Kidney tubule cell (primary cell): ENCODE measurements at regions not wholly inside any gene's neighbourhood (a gene's known extent, or its start where the extent isn't known, plus 50 kb on each side); places are given as distances from the start of the nearest gene placed in this dataset.

ENCODE experiments used
- DNase-seq: peaks from one replicate; pipeline ENCODE4 v3.0.0-alpha.2; 2018; ENCODE audit warnings: low spot score

DNA sequence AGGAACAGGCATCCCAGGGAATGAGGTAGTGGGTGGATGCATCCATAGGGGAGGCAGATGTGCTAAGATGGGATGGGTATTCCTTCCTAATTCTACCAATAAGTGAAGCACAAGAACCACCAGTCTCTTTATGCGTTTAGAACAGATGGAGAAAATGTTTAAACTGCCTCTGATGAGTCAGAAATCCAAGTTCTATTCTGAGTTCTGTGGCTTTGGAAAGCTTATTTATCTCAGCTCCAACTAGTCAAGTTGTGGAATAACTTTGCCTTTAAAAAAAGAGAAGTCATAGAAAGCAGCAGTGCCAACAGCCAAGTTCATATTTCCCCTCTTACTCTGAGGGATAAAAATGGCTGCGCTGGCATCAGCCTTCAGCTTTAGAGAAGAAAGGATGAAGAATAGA, 761.7 kb downstream of the IGSF11 start:
- no peak for DNase-seq

DNA sequence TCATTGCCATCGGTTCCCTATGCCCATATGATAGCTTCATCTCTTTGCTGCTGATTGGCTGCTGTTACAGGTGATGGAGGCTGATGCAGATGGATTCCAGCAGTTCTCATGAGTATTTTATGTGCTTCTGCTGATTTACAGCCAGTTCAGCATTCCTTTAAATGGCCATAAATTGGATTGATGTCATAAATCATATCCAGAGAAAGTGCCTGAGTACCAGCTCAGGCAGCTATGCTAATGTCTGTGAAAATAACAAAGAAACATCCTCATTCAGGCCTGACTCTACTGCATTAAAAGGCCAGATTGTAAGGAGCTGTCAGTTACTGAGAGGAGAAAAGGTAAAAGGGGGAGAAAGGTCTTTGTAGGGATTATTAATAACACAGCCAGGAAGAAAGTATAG, 756.8 kb downstream of the IGSF11 start:
- DNase-seq = no peak

DNA sequence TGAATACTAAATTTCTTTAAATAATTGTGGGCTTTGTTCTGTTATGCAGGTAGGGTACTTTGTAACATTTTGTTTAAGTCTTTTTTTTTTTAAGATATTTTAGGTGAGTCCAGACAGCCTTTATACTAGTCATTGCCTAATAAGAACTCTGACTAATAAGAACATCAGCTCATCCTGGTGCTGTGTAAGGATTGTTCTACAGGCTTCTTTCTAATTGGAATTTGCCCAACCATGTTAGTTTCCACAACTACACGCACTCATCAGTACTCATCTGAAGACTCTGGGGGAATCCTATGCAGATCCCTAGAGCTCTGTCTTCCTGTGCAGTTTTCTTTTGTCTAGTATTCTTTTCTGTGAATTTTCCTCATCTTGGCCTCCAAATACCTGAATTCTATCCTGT, 741.8 kb downstream of the IGSF11 start:
- no peak for DNase-seq

DNA sequence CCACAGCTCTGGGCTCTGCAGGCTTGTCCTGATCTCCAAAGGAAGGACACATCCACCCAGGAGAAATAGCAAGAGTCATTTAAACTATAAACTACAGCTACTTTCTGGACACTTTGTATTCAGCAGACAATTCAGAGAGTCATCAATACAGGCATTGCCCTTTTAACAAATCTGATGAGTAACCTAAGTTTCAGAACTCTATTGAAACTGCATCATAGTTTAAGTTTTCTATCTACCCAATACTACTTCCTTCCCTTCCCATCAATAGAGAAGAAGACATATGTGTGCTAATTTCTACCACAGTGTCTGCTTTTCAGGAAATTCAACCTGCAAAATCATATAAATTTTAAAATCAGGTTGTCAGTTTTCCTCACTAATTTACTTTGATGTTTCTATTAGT, 736.5 kb downstream of the IGSF11 start:
- no peak for DNase-seq

DNA sequence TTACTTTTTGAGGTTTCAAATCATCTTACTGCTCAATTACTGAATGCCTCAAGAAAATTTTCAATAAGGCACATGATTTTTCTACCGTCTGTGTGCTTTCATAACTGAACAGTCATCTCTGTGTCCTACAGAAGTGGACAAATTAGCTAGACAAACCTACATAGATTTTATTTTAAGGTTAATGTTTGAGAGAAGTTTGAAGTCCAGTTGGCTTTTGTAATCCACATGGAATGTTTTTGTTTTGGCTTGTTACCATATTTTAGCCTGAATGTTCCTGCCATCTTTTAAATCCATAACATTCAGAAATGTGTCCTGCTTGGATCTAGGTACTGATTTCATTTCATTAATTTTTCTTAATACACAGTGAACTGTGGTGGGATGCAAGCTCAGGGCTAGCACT, 730.1 kb downstream of the IGSF11 start:
- DNase-seq = no peak

DNA sequence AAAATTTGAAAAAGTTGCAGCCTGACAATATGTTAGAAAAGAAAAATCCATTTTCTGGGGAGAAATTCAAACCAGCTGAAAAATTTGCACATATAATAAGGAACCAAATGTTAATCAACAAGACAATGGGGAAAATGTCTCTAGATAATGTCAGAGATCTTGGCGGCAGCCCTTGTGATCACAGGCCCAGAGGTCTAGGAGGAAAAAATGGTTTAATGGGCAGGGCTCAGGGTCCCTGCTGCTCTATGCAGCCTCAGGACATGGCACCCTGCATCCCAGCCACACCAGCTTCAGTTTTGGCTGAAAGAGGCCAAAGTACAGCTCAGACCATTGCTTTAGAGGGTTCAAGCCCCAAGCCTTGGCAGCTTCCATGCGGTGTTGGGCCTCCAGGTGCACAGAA, 701.9 kb downstream of the IGSF11 start:
- DNase-seq = no peak

DNA sequence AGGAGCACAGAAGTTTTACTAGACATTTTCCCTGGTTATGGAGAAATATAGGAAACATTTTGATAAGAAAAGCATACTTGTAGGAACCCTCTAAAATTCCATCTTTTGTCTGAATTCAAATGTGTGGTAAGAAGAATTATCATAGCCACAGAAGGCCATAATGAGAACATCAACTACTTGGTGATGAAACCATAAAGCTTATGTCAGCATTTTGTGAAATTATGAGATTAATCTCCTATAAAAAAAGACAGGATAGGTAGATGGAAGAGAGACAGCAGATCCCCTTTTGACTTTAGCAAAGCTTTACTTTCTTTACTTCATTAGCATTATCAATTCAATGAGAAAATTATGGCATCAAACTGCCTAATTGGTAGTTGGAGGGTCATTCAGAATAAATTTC, 697.0 kb downstream of the IGSF11 start:
- no peak for DNase-seq

DNA sequence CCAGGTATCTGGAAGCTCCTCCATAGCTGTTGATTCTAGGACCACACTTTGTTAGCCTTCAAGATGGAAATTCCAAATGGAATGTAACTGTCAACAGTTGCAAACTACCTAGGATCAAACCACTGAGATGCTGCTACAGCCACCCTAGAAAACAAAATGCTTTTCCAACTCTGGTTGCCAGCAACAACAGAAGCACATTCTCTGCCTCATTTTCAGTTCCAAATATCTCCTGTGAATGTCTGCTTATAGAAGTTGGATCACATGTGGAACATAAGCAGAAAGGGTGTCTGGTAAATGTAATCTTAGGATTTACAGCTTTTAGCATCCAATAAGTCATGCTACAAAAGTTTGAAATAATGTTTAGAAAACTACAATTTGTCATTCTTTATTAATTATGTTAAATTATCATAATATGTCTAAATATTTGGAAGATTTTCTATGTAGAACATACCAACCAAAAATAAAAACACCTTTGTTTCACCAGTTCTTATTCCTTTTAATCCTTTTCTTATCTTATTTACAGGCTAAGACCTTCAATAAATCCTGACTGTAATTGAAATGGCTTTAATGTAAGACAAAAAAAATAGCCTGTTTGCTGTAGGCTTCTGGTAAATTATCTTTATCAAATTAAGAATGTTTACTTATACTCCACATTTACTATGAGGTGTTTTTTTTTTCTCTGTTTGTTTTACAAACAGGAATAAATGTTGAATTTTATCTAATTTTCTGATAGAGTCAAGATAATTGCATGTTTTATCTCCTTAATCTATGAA, 687.1 kb downstream of the IGSF11 start:
- DNase-seq = no peak

DNA sequence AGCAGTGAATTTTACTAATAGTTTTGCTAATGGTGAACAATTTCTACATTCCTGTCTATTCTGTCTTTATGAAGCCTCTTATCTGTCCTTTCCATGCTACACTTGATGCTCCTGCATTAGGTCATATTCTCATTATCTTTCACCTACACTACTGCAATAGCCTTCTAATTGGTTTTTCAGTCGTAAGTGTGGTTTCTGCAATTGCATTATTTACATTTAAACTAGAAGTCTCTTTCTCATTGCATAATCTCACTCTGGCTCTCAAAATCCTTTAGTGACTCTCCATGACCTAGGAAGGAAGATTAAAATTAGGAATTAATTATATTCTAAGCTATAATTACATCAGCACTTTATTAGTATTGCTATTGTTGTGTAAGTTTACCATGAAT, 686.5 kb downstream of the IGSF11 start:
- DNase-seq = no peak

DNA sequence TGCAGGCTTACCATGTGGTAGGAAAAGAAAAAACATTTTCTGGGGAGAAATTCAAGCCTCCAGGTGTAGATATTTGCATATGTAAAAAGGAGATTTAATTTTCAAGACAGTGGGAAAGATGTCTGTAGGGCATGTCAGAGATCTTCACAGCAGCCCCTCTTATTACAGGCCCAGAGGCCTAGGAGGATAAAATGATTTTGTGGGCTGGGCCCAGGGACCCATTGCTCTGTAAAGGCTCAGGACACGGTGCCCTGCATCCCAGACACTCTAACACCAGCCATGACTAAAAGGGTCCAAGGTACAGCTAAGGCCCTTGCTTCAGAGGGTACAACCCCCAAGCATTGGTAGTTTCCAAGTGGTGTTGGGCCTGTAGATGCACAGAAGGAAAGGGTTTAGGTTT, 680.1 kb downstream of the IGSF11 start:
- DNase-seq = no peak

DNA sequence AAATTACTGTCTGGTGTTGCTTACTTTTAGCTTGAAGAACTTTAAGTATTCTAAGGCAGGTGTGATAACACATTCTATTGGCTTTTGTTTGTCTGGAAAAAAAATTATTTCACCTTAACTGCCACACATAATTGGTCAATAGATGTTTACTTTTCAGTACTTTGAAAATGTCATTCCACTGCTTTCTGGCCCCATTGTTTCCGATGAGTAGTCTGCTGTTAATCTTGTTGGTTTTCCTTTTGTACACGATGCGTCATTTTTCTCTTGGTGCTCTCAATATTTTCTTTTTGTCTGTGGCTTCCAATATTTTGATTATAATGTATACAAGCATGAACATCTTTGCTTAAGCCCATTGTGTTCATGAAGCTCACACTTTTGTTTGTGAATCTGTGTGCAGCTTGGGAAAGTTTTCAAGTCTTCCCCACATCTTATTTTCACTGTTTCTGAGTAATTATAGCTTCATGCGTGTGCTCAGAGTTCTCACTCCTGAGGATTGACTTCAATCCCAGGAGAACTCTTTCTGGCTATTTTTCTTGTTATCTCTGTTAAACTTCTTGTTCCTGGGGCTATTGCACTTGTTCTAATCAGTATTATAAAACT, 664.7 kb downstream of the IGSF11 start:
- DNase-seq = no peak

DNA sequence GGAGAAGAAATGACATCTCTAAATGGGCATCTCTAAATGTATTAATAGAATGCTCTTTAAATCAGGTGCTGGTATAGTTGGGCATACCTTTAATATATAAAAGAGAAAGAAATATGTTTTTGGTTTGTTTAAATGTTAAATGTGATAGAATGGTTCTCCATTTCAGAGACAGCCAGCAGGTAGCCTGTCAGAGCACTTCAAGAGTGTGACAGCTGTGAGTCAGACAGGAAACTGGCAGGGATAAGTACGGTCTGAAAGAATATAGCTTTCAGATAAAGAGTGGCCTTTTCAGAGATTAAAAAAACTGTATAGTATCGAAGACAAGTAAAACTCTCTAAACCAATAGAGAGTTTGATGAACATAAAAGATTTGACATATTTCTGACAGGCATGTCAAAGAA, 654.1 kb downstream of the IGSF11 start:
- no peak for DNase-seq

DNA sequence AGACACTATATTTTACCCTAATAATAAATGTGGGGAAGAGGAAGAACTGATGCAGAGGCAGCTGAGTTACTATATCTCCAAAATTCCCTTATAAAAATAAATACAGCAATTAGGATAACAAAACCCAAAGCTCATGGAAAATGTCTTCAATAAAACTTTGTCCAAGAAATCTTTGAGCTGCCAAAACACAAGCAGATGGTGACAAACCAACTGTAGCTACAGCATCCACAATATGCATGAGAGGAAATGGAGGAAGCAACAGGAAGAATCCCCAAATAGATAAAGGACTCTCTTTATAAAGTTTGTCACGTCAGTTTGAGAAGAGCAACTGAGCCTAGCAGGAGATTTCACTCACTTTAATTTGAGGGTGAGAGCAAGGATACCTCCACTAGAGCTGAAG, 638.2 kb downstream of the IGSF11 start:
- no peak for DNase-seq

DNA sequence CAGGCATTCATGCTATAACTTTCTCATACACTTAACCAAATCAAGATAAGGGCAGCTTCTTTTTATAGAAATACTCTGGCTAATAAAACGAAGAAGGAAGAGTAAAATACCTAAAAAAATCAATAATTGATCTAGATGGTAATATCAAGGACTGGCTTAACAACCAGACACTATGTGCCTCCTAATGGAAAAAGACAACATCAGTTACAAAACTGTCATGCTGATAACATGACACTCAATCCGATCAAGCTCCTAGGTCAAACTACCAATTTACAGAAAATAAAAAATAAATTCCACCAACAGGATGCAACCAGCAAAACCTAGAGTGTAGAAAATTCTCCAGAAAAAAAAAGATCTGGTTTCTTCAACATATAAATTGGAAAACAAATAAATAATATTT, 634.6 kb downstream of the IGSF11 start:
- DNase-seq = no peak

DNA sequence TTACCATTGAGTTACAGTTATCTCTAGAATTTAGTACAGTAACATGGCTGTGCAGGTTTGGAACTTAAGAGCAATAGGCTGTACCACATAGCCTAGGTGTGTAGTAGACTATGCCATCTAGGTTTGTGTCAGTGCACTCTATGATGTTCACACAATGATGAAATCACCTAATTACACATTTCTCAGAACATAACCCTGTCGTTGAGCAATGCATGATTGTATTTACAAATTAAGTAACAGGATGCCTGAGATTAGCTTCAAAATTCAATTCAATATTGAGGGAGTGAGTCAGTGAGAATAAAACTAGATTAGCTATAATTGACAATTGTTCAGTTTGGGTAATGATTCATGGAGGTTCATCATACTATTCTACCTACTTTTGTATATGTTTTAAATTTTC, 633.8 kb downstream of the IGSF11 start:
- DNase-seq = no peak

DNA sequence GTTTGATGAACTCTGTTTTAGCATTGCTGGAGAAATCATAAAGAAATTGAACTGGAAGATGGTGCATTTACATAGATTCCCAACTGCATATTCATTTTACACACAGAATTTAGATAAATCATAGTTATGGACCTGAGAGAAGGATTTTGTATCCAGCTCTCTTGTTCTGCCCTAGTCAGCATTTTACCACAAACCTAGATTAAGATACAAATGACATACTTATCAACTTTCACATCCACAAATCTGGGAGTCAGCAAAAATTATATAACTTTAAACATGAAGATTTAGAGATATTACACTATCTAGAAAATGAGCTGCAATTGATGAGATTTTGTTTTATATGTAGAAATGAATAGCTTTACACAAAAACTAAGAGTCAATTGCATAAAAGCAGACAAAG, 632.8 kb downstream of the IGSF11 start:
- no peak for DNase-seq

DNA sequence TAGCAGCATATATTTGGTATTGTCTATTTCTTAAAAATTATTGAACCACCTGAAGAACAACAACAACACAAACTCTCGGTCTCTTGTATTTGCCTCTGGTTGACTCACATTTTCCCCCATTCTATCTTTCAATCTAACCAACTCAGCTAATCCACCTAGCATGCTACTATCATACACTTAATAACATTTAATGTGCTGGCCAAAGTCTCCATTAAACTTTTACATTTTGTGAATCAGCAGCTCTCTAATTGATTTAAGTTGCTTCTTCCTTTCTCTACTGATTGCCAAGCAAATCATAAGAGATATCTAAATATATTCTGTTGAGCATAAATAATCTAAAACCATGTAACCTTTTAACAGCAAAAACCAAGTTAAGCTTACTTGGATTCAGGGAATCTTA, 631.7 kb downstream of the IGSF11 start:
- no peak for DNase-seq

DNA sequence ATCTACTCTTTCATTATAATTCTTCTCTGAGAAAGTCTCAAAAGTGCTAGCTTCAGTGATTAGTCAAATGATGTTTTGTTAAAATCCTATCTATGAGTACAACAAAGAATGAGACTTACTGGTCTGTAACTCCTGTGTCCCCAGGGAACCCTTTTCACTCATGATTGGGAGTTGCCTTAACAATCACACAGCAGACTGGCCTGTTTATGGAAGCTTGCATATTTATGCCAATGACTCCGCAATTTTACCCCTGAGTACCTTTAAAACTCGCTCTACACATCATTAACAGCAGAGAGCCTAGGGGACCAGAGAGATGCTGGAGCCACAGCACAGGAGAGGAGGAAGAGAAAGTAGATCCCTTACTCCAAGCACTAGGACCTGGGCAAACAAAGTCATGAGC, 628.1 kb downstream of the IGSF11 start:
- no peak for DNase-seq

DNA sequence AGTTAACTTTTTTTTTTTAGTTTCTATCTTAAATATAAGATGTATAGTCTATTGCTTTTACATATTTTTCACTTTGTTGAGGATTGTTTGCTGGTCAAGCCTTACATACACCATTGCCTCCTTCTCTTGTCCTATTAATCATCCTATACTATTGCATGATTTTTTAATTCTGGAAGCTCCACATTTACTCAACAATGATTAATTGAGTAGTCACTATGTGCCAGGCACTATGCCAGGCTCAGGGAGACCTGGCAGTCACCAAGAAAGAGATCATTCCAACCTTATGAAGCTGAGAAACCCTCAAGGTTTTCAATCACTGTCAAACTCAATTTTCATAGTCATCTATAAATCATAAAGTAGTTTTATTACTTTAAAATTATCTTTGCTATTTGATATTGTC, 626.2 kb downstream of the IGSF11 start:
- DNase-seq = no peak

DNA sequence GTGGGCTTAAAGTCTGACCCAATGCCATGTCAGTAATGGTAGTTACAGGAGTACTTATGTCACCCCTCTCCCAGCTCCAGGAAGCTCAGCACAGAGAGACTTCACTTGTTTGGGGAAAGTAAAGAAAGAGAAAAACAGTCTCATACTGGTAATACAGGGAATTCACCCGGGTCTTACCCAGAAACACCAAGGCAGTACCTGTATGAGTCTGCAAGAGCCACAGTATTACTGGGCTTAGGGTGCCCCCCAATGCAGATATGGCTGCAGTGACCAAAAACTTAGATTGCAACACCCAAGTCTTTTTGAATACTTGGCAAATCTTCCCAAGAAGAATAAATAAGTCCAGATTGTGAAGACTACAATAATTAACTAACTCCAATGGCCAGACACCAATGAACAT, 622.1 kb downstream of the IGSF11 start:
- no peak for DNase-seq

DNA sequence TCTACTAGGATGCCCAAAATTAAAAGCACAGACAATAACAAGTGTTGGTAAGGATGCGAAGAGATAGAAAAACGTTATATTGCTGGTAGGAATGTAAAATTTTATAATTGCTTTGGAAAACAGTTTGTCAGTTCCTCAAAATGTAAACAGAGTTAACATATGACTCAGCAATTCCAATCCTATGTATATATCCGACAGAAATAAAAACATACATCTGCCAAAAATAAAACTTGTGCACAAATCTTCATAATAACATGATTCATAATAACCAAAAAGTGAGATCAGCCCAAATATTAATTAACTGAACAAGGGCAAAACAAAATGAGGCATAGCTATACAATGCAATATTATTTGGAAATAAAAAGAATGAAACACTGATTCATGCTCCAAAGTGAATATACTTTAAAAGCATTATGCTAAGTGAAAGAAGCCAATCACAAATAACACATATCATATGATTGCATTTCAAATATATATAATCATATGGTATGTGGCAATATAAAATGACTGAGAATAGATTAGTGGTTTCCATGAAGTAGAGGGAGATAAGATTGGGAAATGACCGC, 609.3 kb downstream of the IGSF11 start:
- no peak for DNase-seq

DNA sequence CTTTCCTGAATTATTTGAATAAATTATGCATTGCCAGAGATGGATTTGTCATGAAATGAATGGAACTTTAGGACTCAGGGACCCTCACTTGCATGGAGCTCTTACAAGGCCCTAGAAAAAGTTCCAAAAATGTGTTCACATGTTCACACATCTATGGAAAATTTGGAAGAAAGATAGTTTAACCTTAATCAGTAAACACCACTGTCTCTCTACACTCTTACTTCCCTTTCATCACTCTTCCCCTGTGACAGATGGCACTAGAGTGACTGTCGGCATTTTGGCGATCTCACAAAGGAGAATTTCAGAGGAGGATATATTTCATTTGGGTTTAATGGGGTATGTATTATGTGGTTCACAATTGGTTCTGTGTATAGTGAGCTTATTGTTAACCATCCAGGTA, 600.8 kb downstream of the IGSF11 start:
- no peak for DNase-seq

DNA sequence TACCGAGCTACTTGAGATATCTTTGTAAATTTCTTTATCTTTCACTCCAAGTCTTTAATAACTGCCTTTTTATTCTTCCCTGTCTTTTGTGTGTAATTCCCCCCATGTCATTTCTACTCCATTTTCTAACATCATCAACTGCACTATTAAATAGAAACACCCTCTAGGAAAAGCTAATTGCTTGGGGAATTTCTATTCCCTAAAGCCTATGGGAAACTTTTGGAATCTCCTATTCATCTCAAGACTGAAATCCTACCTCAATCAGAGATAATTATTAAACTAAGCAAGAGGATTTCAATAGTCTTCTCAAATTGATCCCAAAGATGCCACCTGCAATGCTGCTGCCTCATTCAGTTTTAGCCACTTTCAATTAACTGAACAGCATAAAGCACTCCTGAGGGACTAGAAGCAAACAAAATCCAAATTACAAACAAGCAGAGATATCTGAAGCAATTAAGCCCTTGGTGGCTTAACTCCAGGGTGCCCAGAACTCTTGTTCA, 598.7 kb downstream of the IGSF11 start:
- DNase-seq = no peak
